HG03064 (cell line): ENCODE measurements at regions not wholly inside any gene's neighbourhood (a gene's known extent, or its start where the extent isn't known, plus 50 kb on each side); places are given as distances from the start of the nearest gene placed in this dataset.

Experiments
- ATAC-seq: cut with Tn5 transposase; IDR thresholded peaks from one replicate; pipeline ENCODE4 v1.9.1; 2021; ENCODE audit warnings: low read depth; ENCODE audit not compliant: unreplicated experiment

DNA sequence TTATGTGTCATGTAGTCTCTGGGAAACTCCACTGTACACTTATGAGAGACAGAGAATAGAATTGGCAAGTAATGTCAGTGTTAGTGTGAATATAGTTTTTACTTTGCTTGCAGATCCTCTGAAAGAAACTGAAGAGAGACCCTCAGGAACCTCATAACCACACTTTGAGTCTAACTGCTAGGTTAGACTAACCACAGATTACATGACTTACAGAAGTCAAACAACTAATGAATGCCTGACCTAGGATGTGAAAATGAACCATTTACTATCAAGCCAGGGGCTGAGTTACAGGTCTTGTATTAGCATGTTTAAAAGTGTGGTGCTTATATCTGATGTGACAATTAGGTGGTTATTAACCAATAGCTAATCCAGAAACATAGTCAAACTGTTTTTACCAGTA lies 280.4 kb upstream of the LRATD1 start:
- no peak for ATAC-seq

DNA sequence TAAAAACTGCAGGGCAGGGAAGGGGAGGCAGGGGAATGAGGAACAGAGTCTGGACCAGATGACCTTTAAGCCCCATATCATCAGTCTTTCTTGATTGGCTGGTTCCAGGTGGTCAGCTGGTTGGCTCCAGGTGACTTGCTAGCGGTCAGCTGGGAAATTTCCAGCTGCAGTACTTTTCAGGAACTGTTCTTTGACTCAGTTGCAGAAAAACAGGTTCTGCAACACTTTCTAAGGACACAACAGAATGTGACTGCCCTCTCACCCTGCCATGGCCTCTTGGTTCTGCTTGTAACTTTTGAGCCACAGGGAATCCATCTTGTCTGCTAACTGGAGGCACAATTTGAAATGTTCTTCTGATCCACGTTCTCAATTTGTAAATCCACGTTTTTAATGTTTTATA lies 278.3 kb upstream of the LRATD1 start:
- ATAC-seq = no peak

DNA sequence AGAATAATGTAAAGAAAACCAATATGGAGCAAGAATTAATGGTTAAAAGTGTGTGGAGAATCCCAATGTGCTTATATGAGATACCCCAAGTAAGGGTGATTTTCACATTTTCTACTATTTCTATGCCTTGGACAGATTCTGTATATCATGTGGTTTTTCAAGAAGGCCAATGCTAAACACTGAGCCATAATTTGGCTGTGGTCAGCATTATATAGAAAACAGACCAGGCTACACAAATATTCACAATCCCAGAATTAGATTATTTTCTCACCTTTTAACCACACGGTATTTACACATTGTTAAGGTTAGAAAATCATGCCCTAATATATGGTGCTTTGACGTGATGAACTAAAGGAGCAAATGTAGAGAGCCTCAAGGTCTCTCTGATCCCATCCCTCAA lies 277.4 kb upstream of the LRATD1 start:
- ATAC-seq = no peak

DNA sequence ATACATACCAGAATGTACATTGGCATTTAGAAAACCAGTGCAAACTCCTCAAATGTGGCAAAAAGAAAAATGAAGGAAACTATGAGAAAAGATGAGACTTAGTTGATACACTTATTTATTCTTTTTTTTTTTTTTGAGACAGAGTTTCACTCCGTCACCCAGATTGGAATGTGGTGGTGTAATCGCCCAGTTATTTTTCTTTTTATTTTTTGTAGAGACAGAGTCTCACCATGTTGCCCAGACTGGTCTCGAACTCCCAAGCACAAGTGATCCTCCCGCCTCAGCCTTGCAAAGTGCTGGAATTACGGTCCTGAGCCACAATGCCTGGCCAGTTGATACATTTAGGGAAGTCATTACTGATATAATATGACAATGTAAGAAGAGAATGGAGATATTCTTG lies 274.2 kb upstream of the LRATD1 start:
- no peak for ATAC-seq

DNA sequence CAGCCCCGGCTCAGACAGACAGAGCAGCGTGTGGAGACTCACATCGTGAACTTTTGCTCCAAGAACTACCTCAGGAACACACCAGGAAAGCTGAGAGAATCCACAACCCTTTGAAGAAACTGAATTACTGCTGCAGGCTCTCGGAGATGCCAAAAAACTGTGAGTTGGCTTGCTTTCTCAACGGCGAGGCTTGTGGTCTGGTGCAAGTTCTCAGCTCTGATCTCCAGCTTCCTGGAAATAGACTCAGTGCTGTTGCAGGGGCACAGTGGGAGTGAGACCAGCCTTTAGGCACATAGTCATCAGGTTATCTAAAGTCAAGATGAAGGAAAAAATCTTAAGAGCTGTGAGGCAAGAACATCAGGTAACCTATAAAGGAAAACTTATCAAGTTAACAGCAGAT lies 273.7 kb upstream of the LRATD1 start:
- ATAC-seq = no peak

DNA sequence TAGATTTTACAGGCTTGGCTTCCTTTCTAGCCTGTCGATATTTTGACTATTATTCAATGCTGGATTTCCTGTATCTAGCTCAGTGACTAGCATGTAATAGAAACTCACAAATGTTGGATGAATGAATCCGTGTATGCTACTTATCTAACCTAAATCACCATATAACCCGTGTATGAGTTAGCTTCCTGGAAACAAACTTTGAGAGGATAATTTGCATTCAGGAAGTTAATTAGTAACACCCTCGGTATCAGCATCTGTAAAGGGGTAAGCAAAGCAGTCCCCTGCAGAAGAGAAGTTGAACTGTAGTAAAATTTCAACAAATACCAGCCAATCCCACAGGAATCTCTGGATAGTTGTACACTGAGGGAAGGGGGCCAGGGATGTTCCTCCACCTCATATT lies 269.4 kb upstream of the LRATD1 start:
- no peak for ATAC-seq

DNA sequence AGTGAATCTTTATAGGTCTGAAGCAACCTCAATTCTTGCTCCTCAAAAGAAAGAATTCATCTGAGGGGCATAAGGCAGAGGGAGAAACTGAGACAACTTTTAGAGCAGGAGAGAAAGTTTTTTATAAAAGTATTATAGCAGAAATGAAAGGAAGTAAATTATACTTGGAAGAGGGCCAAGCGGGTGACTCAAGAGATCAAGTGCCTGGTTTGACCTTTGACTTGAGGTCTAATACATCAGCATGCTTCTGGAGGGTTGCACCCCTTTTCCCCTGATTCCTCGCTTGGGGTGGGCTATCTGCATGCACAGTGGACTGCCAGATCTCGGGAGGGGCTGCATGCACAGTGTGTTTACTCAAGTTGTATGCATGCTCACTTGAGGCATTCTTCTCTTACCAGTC lies 268.5 kb upstream of the LRATD1 start:
- no peak for ATAC-seq

DNA sequence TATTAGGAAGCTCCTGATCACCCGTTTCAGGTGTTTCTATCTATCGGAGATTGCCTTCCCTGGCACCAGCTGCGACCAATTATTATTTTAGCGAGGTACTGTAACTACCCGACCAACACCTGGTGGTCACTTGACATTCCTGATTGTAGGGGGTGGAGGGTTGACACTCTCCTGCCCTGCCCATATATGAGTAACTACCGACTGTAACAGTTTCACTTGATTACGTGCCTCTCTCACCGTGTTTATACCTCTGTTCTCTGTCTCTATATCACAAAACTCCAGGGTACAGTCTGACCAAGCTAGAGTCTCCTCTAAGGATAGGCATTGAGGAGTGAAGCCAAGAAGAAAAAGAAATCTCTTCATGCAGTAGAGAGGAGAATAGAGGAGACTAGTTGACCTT lies 268.0 kb upstream of the LRATD1 start:
- no peak for ATAC-seq

DNA sequence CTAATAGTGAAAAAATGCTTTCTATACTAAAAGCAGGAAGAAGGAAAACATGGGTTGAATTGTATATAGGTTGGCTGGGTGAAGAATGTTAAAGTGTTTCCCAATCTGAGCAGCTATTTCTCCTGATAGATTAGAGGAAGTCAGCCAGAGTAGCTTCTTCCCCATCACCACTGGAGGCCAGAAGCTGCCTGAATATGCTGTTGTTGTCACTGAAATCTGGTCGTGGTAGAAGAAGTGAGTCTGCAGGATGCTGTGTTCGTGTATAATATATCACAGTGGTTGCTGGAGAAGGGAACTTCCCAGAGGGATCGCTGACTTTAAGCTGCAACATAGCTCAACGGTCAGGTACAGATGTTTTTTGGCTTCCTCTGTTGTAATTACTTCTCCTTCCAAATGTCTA lies 247.5 kb upstream of the LRATD1 start:
- ATAC-seq = no peak

DNA sequence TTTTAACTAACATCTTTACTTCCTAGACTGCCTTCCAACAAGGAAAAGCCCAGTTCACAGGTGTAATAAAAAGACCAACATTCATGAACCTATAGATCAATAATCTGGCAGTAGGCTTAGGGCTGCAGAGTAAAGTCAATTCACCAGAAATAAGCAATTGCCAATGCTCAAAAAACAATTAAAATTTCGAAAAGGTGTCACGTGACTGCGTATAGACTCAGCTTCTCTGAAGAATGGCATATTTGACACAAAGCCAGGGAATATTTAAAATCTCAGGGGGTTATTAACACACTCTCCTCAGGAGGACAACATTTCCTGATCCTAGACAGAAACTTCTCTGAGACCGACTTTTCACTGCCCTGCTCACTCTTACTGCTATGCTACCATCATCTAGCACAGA lies 245.2 kb upstream of the LRATD1 start:
- ATAC-seq = no peak

DNA sequence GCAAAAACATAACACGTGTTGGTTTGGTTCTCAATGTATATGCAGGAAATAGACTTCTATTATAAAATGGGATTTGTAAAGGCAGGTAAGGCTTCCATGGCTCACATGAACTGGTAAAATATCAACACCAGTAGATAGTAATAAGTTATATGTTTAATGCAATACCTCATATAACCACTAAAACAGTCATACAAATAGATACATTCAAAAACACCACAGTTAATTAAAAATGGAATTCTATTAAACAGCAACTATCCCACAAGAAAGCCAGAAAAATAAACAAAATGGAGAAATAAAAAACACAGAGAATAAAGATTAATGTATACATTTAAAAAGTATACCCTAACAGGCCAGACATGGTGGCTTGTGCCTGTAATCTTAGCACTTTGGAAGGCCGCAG lies 243.8 kb upstream of the LRATD1 start:
- no peak for ATAC-seq

DNA sequence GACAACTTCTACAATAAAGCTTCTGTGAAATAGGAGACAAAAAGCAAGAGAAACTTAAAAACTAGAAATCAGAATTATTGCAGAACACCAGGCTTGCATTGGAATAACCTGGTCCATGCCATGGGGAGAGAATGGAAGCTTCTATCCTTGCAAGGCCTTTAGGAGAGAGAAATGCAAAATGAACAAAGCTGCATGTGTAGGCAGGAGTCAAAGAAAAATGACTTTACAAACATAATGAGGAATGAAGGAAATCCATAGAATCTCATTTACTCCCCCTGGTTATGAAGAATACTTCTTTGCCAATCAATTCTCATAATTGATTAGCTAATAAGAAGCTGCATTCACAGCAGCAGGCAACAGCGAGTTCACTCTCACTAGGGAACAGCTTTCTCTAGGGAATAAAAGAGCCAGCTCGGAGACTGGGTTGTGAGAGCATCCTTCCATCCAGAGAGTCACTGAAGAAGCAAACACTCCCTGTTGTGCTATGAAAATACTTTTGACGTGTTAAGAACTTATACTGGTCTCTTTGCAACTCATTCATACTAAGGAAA lies 235.9 kb upstream of the LRATD1 start:
- no peak for ATAC-seq

DNA sequence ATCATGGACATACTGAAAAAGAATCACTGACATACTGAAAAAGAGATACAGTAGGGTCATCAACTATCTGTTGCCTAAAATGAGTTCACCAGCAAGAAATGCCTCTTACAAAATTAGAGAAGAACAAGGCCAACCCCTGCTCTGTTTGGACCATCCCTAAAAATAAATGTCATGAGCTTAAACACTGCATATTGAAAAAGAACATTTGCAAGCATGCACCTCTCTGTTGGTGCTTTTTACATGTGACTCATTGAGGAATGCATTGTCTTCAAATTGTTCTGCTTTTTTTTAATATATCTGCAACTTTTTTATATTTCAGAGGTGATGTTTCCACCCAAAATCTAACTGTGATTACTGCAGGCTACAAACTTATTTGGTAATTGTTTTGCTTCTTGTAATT lies 233.9 kb upstream of the LRATD1 start:
- no peak for ATAC-seq

DNA sequence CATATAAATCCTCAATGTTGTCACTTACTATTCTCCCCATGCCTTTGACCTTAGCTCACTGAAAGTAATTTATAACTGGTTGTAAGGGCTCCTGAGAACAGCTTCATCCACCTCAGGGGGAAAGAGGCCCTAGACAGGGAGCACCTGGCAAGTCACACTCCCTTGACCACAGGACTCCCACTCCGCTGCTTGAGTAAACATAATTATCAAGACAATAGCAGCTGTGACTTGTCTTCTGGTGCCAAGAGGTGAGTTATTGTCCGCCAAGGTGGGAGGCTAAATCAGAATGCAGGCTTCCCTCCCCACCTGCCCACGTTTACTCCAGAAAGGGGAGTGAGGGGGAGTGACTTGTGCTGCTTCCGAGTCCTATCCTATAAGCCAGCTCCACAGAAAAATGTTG lies 230.6 kb upstream of the LRATD1 start:
- ATAC-seq = no peak

DNA sequence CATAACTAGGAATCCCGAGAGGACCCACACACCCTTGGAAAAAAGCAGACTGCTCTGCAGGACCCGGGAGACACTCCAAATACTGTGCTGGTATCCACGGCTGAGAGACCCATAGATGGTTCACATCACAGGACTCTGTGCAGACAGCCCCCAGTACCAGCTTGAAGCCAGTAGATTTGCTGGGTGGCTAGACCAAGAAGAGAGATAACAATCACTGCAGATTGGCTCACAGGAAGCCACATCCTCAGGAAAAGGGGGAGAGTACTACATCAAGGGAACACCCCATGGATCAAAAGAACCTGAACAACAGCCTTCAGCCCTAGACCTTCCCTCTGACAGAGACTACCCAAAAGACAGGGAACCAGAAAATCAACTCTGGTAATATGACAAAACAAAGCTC lies 223.8 kb upstream of the LRATD1 start:
- no peak for ATAC-seq

DNA sequence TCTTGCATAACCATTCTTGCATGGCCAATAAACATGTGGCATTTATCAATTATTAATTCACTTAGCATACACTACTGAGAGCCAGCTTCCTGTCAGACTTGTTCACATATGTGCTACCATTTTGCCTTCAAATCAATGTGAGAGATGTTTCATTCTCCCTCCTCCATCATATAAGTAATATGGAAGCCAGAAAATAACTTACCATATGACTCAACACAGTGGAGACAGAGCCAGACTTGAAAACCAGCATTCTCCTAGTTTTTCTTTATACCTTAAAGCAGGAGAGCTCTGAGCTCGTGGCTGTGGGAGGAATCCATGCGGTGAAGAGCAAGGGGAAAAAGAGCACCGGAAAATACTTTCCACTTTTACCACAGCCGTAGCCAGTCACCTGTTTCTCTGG lies 215.0 kb upstream of the LRATD1 start:
- no peak for ATAC-seq

DNA sequence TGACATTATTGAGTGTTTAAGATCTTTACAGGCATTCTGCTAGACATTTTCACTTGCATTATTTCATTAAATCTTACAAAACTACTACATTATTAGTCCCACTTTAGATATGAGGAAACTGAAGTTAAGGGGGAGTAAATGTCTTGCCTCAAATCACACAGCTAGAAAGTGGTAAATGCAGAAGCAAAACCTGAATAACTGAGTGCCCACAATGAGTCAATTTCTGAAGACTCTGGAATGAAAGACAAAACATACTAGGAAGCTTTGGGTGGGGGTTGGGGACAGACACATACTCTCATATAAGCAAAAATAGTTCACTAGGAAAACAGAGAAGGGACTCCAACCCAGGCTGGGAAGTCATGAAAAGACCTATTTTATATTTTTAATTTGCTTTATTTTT lies 214.4 kb upstream of the LRATD1 start:
- no peak for ATAC-seq

DNA sequence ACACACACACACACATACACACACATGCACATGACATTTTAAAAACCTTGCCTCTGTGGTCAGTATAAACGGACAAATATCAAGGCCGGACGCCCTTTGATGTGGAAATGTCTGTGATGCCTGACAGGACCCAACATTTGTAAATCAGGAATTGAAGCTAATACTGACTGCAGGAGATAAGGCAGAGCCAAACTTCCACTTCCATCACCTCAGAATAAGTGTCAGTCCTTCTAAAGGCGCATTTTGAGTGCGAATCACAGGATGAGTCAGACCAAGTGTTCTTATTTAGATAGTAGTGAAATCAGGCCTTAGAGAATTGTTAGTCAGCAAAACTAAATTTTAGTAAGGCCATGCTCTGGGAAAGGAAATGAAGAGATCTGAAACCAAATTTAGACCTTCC lies 211.7 kb upstream of the LRATD1 start:
- no peak for ATAC-seq

DNA sequence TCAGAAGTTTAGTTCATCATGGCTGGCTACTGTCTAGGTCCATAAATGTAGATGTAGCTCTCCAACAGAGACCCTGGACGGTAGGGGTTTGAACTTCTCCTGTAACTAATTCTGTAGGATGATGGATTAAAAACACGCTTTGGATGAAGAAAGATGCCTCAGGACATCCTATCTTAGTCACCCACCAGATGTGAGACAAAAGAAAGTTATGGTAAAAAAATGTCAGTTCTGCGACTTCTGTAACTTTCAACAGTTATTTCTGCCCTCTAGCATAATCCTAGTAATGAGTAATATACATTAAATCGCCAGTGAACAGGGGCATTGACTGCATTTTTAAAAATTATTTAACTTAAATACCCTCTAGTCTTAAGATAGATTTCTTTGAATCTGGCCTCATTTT lies 210.1 kb upstream of the LRATD1 start:
- no peak for ATAC-seq

DNA sequence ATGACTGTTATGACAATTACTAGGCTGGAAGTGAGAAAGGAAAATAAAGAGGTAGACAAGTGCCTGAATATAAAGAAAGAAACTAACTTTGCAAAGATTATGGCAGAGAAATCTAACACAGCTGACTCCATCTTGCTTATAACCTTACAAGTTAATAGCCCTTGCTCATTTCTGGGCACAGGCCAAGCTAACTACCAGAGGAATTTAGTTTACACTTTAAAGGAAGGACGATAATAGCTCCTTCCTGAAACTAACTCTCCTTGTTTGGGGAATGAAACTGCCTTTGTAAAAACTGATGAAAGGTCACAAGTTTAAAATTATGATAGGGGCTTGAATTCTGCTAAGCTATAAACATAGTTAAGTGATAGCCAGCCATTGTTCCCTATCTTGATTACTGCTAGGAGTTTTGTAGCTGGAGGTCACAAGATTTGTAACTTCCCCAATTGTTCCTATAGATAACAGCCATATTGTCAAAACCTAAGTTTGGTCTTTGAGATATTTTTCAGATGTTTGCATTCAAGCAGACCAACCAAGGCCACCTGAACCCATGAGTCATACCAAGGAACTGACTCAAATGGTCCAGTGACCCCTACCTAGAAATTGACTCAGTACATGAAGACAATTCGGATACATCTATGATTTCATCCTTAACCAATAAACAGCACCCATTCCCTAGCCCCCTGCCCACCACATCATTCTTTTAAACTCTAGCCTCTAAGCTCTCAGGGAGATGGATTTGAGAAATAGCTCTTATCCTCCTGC lies 209.2 kb upstream of the LRATD1 start:
- no peak for ATAC-seq

DNA sequence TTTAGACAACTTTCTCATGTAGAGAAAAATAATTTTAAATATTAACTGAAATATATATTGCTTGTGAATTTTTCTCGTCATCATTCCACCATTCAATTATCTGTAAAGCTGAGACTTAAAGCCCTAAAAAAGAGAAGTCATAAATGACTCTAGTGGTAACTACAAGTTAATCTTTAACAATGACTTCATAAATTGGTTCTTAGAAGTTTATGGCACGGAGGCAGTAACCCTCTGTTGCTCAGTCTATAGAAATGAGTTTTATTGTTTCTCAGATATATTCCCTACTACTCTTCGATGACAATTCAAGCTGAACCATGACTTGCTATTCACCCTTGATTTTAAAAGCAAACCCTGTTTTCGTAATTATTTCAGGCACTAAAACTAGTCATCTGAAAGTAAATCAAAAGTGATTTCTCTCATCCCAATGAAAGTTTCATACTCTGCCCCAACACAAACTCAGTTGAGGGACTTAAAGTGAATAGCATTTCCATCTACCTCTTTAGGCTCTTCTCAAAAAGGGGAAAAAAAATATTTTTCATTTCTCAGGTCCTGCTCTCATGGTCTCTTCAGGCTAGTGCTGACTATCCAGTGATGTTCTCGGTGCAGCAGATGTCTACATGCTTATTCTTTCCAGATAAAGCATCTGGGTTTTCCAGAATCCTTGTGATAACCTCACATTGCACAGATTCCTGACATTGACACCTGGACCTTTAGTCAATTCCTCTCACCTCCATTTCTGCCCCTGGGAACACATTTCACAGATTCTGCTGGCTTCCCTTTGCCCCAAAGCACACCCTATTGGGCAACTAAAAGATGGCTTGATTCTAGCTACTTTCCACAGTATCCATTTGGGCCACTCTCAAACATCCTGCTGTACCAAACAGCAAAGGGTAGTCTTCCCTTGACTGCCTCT lies 207.8 kb upstream of the LRATD1 start:
- no peak for ATAC-seq

DNA sequence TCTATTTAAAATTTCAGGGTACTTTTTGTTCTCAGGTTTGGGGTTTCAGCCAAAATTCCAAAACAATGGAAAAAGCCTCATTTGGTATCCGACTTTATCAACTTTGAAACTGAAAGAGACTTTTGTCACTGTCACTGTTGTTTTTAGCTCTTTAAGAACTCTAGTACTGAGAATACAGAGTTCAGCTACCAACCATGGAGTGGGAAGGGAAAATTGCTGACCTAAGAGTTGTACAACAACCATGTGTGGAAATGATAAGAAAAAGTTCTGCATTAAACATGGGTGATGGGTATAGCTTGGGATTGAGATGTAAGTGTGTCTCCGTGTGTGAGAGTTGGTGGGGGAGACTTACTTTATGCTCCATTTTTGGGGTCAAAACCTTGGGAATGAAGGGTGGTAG lies 206.6 kb upstream of the LRATD1 start:
- ATAC-seq = no peak
